IMR-90 (cell line): ENCODE measurements at regions not wholly inside any gene's neighbourhood (a gene's known extent, or its start where the extent isn't known, plus 50 kb on each side); places are given as distances from the start of the nearest gene placed in this dataset.

Experiments
- ATAC-seq: fragments of 200-7000 bp; cut with Tn5 transposase; 2 replicates; pipeline ENCODE4 v1.9.1; 2020; ENCODE audit warnings: low read depth, mild to moderate bottlenecking, moderate library complexity
- BruUV-seq: library from RNA; stranded (reverse); fragments of 400-500 nt; replicated peaks from 2 replicates; lab custom pipeline; 2021; lab: Mats Ljungman, UMichigan
- CTCF ChIA-PET: fragments of 300-600 bp; formaldehyde crosslinking; extraction: SDS; loops from one replicate; lab custom pipeline; 2021; ENCODE audit warnings: antibody characterized with exemption; lab: Yijun Ruan, JAX
- POLR2A ChIA-PET: fragments of 300-600 bp; sonication (Branson Sonifier 250); formaldehyde crosslinking; loops from one replicate; lab custom pipeline; 2022; ENCODE audit warnings: antibody characterized with exemption; ENCODE audit not compliant: unreplicated experiment; lab: Charles Lee
- DNase-seq: peaks from one replicate; pipeline ENCODE4 v3.0.0; 2013
- H2AFZ ChIP-seq: replicated peaks from 2 replicates; pipeline ENCODE3; 2013; ENCODE audit warnings: low read length, mild to moderate bottlenecking; ENCODE audit not compliant: poor library complexity
- H2AK5ac ChIP-seq: 2 replicates; pipeline ENCODE4 v1.6.1; 2013; ENCODE audit warnings: low read depth, low read length, inconsistent platforms
- H2AK9ac ChIP-seq: replicated peaks from 2 replicates; pipeline ENCODE3; 2013; ENCODE audit warnings: mild to moderate bottlenecking, low read depth, low read length, moderate library complexity; ENCODE audit not compliant: poor library complexity
- H2BK120ac ChIP-seq: 2 replicates; pipeline ENCODE4 v1.6.1; 2013; ENCODE audit warnings: low read depth, low read length, inconsistent platforms
- H2BK15ac ChIP-seq: 3 replicates; pipeline ENCODE4 v1.6.1; 2013; ENCODE audit warnings: low read depth, low read length, inconsistent platforms
- H2BK20ac ChIP-seq: 2 replicates; pipeline ENCODE4 v1.6.1; 2013; ENCODE audit warnings: low read depth, mild to moderate bottlenecking, inconsistent platforms, low read length, moderate library complexity
- H2BK5ac ChIP-seq: 2 replicates; pipeline ENCODE4 v1.6.1; 2013; ENCODE audit warnings: mild to moderate bottlenecking, low read depth, low read length, inconsistent platforms; ENCODE audit not compliant: poor library complexity, severe bottlenecking
- H3K14ac ChIP-seq: replicated peaks from 2 replicates; pipeline ENCODE4 v1.6.1; 2013; ENCODE audit warnings: low read depth, low read length, inconsistent platforms
- H3K18ac ChIP-seq: 2 replicates; pipeline ENCODE4 v1.6.1; 2013; ENCODE audit warnings: low read depth, low read length, control low read depth
- H3K23ac ChIP-seq: 2 replicates; pipeline ENCODE4 v1.6.1; 2013; ENCODE audit warnings: low read depth, low read length, inconsistent platforms
- H3K27ac ChIP-seq: 2 replicates; pipeline ENCODE4 v1.5.1; 2013; ENCODE audit warnings: mild to moderate bottlenecking, control low read depth, low read length; ENCODE audit not compliant: insufficient read depth
- H3K27me3 ChIP-seq: 2 replicates; pipeline ENCODE4 v1.6.1; 2013; ENCODE audit warnings: low read length; ENCODE audit not compliant: control insufficient read depth, insufficient read depth
- H3K36me3 ChIP-seq: 2 replicates; pipeline ENCODE4 v1.6.1; 2013; ENCODE audit warnings: low read length, mixed read lengths; ENCODE audit not compliant: control insufficient read depth, insufficient read depth
- H3K4ac ChIP-seq: 2 replicates; pipeline ENCODE4 v1.6.1; 2013; ENCODE audit warnings: low read depth, low read length, inconsistent platforms
- H3K4me1 ChIP-seq: 2 replicates; pipeline ENCODE4 v1.6.1; 2013; ENCODE audit warnings: low read length, mixed read lengths; ENCODE audit not compliant: control insufficient read depth, insufficient read depth
- H3K4me2 ChIP-seq: 2 replicates; pipeline ENCODE4 v1.6.1; 2013; ENCODE audit warnings: low read depth, mild to moderate bottlenecking, control low read depth, low read length, moderate library complexity
- H3K4me3 ChIP-seq: 2 replicates; pipeline ENCODE4 v1.5.1; 2013; ENCODE audit warnings: low read depth, mild to moderate bottlenecking, control low read depth, low read length, moderate library complexity; ENCODE audit not compliant: insufficient read depth
- H3K56ac ChIP-seq: 2 replicates; pipeline ENCODE4 v1.6.1; 2013; ENCODE audit warnings: low read length, inconsistent platforms; ENCODE audit not compliant: insufficient read depth; ENCODE audit errors: extremely low read depth
- H3K79me1 ChIP-seq, 2 experiments: 2 replicates each; pipeline ENCODE4 v1.6.1; 2013; ENCODE audit warnings: low read length in 2 of 2, inconsistent platforms in 1 of 2, low read depth in 1 of 2
- H3K9ac ChIP-seq: 2 replicates; pipeline ENCODE4 v1.6.1; 2013; ENCODE audit warnings: low read depth, low read length, control low read depth
- H3K9me1 ChIP-seq: 2 replicates; pipeline ENCODE4 v1.6.1; 2013; ENCODE audit warnings: low read length, inconsistent platforms; ENCODE audit not compliant: insufficient read depth
- H3K9me3 ChIP-seq: 2 replicates; pipeline ENCODE4 v1.6.1; 2013; ENCODE audit warnings: low read length; ENCODE audit not compliant: control insufficient read depth, insufficient read depth
- H4K20me1 ChIP-seq: 2 replicates; pipeline ENCODE4 v1.6.1; 2013; ENCODE audit warnings: low read length, inconsistent platforms; ENCODE audit not compliant: insufficient read depth
- H4K5ac ChIP-seq: 2 replicates; pipeline ENCODE4 v1.6.1; 2013; ENCODE audit warnings: mild to moderate bottlenecking, low read depth, low read length, control low read depth
- H4K8ac ChIP-seq, 2 experiments: 2 replicates each; pipeline ENCODE4 v1.6.1; 2013; ENCODE audit warnings: low read depth in 2 of 2, low read length in 2 of 2, control low read depth in 1 of 2, inconsistent platforms in 1 of 2
- H4K91ac ChIP-seq: 2 replicates; pipeline ENCODE4 v1.6.1; 2013; ENCODE audit warnings: low read depth, low read length, inconsistent platforms; ENCODE audit not compliant: insufficient read depth
- CTCF ChIP-seq: conservative IDR thresholded peaks from 2 replicates; pipeline ENCODE4 v1.5.1; 2012; ENCODE audit warnings: mild to moderate bottlenecking, low read depth, low read length, improper control_type of control experiment
- MAZ ChIP-seq: IDR thresholded peaks from 2 replicates; pipeline ENCODE4 v1.6.1; 2012; ENCODE audit warnings: low read depth, mild to moderate bottlenecking, low read length, improper control_type of control experiment, moderate library complexity, borderline replicate concordance
- RAD21 ChIP-seq: IDR thresholded peaks from 2 replicates; pipeline ENCODE4 v1.6.1; 2012; ENCODE audit warnings: low read length, improper control_type of control experiment
- RFX5 ChIP-seq: IDR thresholded peaks from 2 replicates; pipeline ENCODE4 v1.8.0; 2012; ENCODE audit warnings: low read depth, mild to moderate bottlenecking, low read length, moderate library complexity
- SMC3 ChIP-seq: fragments of 150-350 bp; IDR thresholded peaks from 2 replicates; pipeline ENCODE4 v1.6.1; 2016; ENCODE audit warnings: low read depth, mild to moderate bottlenecking, antibody characterized with exemption, low read length, moderate library complexity
- WGBS, 2 experiments: methylation state at CpG; one replicate each; pipeline versions ENCODE4 v1.1.5 to v1.1.7; 2013; ENCODE audit warnings: missing lambda C conversion rate in 2 of 2; ENCODE audit not compliant: insufficient read length in 1 of 2; ENCODE audit errors: extremely low coverage in 2 of 2; 5-methylcytosine and 5-hydroxymethylcytosine counted together
- dilution Hi-C: fragments of 300-500 bp; cut with HindIII; formaldehyde crosslinking; loops from one replicate; pipeline ENCODE4 v1.14.3; 2018; ENCODE audit warnings: low sequenced_read_pairs; ENCODE audit not compliant: unreplicated experiment
- in situ Hi-C: fragments of 300-500 bp; cut with MboI; formaldehyde crosslinking; loops from 3 replicates; pipeline ENCODE4 v1.14.3; 2019; ENCODE audit warnings: low sequenced_read_pairs, inconsistent platforms, mixed read lengths
- intact Hi-C: fragments of 100-400 bp; cut with micrococcal nuclease; formaldehyde crosslinking; loops from 2 replicates; pipeline ENCODE4 v1.10.0; 2022

- Histone ChIP-seq H2AFZ (no peak overlapping the region), H4K8ac (no peak overlapping the region), H3K4me2 (no peak overlapping the region), H2BK120ac (no peak overlapping the region), H3K23ac (no peak overlapping the region), H3K4me1 (no peaks in the 10 kb centered on the region), H2BK5ac (no peak overlapping the region), H2AK5ac (no peak overlapping the region), H3K4me3 (no peak overlapping the region), H4K5ac (no peak overlapping the region), H3K27ac (no peak overlapping the region), H2BK15ac (no peak overlapping the region), H4K20me1 (no peaks in the 10 kb centered on the region), H3K36me3 (no peaks in the 10 kb centered on the region), H3K14ac (no peak overlapping the region), H3K4ac (no peak overlapping the region), H3K9me1 (no peaks in the 10 kb centered on the region), H3K56ac (no peak overlapping the region), H2BK20ac (no peak overlapping the region), H4K91ac (no peak overlapping the region), H3K79me1 (no peaks in the 10 kb centered on the region), H3K27me3 (no peaks in the 10 kb centered on the region), H2AK9ac (no peak overlapping the region), H3K9me3 (peaks cover 12% of the 10 kb centered on the region), H3K9ac (no peak overlapping the region), H3K18ac (no peak overlapping the region)
- 20% methylated on average over 1 of the region's 3 CpGs; no CpG with 5 or more reads in 1 of the 2 experiments for WGBS, 2 experiments
- intact Hi-C loops (no loop called here), dilution Hi-C loops (no loop called here), in situ Hi-C loops (no loop called here)
- POLR2A ChIA-PET, result no interaction called here
- DNase-seq, result no peak
- no TSS peak for BruUV-seq
- ATAC-seq, result no peak
- TF ChIP-seq RFX5, result no peak
- TF ChIP-seq RAD21, result no peak
- TF ChIP-seq SMC3, result no peak
- TF ChIP-seq CTCF, result no peak
- TF ChIP-seq MAZ, result no peak
- CTCF ChIA-PET, result no interaction called here
These were observed 96.8 kb upstream of the RPRM start for GRCh38 chr2:153575171-153575853.
